Stimulated activated CD8-positive, alpha-beta memory T cell treated with anti-CD3 and anti-CD28 coated beads, Interleukin-15, amount 100 ng/mL, for 4 hours (primary cell): ENCODE measurements at regions not wholly inside any gene's neighbourhood (a gene's known extent, or its start where the extent isn't known, plus 50 kb on each side); places are given as distances from the start of the nearest gene placed in this dataset.
A peak's percentile ranks its signal among the peaks of the same experiment; 100 is the strongest.

Experiments used
- DNase-seq, 2 donors: peaks; one replicate each; pipeline ENCODE4 v3.0.0-alpha.2; 2020; ENCODE audit warnings: low read depth in 2 of 2

DNA sequence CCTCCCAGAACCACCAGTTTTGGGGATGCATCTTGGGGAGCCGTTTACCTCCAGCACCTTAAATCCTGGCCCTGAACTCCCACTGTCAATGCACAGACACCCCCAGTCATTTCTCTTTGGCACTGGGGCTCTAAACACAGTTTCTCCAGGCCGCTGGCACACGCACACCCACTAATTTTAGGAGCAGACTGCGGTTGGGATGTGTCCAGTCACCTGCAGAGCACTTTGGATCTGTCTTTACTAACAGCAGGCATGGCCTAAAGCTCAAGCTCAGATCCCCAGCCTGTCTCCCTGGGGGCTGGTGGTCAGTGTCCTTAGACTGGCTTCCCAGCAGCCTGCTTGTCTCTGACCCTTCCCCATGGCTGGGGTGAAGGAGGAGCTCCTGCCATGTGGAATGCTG lies 49.9 kb downstream of the SYNE3 start:
- no peak for DNase-seq

DNA sequence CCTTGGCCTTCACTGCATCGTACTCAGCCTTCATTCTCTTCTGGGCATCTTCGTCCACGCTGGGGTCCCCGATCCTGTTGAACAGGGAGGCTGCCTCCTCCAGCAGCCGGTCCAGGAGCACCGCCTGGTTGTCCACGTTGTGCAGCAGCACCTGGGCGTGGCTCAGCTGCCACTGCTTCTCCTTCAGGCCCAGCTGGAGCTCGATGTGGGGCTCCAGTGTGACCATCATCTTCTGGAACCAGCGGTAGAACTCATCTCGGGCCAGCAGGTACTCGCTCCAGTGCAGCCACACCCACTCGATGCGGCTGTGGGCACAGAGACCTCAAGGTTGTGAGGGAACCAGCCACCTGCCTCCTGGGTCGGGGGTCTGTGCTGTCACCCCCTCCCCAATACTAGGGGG lies 50.5 kb downstream of the SYNE3 start:
- no peak for DNase-seq

DNA sequence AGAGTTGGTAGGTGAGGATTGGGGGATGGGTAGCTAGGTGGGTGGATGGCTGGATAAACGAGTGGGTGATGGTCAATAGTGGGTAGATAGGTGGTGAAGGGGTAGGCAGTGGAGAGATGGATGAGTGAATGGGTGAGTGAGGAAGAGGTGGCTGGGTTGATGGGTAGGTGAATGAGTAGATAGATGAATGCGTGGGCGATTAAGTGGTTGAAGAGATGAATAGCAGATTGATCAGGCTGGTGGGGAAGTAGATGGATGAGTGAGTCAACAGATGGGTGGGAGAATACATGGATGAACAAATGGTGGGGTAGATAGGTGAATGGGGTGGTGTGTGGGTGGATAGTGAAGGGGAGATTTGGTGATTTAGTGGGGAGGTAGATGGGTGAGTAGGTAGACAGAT lies 51.1 kb downstream of the SYNE3 start:
- no peak for DNase-seq

DNA sequence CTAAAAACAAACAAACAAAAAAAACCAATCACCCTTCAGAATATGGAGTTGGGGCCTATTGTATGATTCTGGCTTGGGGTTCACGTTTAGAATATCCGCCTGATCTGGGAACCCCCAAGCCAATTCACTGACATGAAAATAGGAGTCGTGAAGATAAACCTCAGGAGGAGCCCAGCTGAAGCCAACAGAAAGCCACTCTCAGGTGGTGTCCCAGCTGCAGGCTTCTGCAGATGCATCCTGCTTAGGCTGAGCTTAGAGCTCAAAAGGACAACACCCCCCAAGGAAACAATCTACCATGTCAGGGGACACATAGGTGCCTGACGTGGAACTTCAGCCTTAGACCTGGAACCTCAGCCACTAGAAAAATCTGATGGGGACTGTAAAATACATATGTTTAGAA lies 51.9 kb downstream of the SYNE3 start:
- DNase-seq, result no peak

DNA sequence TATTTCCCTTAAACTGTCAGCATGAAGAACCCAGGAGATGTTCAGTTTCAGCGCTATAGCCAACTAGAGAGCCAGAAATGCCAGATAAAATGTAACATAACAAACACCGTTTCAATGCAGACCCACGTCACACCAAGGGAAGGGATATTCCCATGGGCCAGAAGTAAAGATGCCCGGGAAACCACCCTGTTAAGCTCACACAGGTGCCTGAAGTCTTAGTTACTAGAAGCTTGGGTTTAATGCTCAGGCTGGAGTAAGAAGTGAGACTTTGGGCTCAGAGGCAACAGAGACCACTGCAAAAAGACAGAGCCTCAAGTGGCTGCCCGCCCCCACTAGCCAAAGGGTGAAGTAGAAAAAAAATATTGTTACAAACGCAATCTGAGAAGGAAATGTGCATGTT lies 52.3 kb downstream of the SYNE3 start:
- DNase-seq, result no peak

DNA sequence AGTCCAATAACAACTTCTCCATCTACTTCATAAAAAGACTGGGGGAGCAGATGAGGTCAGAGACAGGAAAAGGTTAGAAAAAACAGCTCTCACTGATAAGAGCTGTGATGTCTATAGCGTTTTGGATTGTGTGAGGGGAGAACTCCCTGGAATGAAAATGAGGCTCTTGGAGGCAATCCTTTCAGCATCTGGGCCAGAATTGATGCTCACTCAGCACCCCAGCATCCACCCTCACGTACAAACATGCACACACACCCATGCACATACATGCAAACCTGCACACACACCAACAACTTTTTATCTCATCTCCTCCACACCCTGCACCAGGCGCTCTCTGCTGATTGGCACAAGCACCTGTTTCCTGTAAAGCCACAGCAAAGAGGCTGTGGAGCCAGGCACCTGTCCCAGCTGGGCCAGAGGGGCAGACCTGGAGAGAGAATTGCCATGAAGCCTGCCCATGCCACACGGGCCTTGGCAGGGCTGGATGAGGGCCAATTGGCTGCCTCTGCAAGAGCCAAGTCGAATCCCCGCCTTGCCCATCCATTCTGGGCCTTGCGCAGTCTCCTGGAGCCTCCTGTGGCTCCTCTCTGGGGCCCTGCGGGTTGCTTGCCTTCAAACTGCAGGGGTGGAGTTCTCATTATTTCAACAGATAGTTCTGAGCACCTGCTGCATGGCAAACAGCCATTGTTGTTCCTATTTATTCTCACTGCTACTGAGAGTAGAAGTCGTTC lies 53.1 kb downstream of the SYNE3 start:
- DNase-seq, result no peak

DNA sequence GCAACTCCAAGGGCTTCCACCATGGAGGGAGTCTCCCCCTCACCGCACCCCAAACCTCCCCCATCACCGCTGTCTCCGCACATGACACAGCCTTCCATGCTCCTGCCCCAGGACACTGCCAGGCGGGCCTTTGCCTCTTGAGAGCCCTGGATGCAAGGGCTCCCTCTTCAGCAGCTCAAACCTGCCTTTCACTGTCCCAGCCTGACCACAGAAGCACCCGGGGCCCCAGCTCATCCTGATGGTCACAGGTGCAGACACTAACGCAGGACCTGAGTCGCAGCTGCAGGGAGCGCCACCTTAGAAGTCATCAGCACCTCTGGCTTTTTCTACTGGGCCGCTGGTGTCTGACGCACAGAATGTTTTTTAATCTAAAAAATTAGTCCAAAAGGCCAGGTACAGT lies 54.0 kb downstream of the SYNE3 start:
- DNase-seq, result no peak

DNA sequence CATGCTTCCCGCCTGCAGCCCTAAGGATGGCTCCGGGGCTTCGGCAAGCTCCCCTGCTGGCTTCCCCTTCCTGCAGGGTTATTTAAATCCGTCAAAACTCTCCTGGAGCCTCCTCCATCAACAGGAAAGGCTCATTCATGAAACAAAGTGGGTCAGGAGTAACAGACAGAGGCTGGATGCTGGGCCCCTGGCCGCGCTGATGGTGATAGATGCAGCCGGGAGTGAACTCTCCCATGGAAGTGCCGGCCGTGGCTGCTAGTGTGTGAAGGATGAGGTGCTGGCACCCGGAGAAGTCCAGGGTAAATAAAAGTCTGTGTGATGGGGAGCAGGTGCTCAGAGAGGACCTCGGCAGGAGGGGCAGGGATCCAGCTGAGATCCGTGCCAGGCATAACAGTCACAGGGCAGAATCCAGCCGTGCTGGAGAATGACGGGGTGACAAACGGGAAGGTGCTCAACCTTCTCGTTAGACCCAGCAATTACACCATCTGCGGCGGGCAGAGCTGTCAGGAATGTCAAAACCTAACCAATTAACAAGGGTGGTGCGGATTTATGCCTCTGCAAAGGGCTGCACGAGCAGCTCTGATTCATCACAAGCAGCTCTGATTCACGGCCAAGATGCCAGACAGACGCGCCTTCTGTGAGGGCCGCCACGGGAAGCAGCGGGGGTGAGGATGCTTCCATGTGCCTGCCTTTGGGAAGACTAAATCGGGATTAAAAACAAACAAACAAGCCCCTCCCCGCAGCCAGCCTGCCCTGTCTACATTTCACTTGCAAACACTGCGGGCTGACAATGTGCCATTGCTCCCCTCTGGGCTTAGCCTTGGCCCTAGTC lies 55.6 kb downstream of the SYNE3 start:
- DNase-seq, result no peak

DNA sequence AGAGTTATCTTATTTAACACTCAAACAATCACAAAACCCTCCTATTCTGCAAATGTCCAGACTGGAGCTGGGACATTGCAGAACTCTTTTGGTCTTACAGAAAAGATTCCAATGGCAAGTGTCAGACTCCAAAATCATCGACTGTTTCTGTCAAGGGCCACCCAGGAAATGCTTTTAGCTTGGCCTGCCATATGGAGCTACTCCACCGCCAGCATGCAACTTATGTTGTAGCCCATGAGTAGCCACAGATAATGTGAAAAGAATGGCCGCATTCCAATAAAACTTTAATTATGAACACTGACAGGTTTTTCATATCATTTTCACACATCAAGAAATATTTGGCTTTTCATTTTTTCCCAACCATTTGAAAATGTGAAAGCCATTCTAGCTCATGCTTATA lies 57.5 kb downstream of the SYNE3 start:
- no peak for DNase-seq

DNA sequence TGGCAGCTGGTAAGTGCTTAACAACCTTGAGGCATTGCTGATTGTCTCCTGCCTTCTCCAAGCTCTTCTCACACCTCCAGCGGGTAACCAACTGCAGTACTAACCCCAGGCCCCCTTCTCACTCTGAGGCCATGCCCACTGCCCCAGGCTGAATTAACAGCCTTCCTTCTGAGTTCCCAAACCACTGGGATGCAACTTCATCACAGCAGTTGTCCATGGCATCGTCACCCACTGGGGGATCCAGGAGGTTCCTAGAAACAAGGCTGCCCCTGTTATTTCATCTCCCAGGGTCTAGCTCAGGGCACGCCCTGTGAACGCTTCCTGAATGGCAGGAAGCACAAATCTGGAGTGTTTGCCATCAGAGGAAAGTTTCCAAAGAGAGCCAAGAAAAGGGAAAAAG lies 58.0 kb downstream of the SYNE3 start:
- no peak for DNase-seq

DNA sequence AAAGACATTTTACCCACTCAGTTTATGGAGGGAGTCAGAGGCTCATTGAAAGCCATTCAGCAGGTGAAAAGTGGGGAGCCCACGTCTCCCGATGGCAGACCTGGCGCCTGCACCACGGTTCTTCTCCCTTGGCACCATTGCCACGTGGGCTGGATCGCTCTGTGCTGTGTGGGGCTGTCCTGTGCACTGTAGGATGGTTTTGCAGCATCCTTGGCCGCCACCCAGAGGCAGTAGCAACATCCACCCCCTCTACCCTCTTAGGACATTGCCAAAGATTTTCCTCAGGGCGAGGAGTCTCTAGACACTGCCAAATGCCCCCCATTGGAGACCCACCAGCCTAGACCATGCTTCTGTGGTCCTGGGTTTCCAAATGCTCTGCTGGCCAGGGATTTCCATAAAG lies 60.2 kb downstream of the SYNE3 start:
- no peak for DNase-seq

DNA sequence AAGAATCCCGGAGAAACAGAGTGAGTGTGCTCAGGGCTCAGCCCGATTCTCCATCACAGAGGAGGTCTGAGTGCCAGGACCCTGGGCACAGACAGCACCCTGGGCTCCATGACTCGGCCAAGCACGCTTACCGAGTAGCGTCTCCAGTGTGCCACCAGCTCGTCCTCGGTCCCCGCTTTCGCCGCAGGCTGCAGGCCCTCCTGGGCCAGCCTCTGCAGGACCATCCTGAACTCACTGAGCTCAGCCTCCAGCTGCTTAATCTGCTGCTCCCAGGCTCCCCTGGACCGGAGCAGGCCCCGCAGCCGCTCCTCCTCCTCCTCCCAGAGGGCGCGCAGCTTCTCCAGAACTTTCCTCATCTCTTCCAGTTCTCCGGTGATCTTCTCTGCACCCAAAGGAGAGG lies 61.2 kb downstream of the SYNE3 start:
- no peak for DNase-seq

DNA sequence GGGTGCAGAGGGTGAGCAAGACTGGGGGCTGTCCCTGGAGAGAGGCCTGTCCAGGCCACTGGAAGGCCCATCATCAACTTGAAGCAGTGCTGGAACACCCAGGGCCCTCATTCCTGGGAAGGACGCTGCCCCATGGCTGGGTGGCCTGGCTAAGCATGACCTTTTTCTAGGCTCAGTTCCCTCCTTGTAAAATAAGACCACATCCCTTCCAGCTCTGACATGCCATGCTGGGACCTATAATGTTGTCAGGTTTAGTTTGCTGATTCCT lies 62.8 kb downstream of the SYNE3 start:
- no peak for DNase-seq

DNA sequence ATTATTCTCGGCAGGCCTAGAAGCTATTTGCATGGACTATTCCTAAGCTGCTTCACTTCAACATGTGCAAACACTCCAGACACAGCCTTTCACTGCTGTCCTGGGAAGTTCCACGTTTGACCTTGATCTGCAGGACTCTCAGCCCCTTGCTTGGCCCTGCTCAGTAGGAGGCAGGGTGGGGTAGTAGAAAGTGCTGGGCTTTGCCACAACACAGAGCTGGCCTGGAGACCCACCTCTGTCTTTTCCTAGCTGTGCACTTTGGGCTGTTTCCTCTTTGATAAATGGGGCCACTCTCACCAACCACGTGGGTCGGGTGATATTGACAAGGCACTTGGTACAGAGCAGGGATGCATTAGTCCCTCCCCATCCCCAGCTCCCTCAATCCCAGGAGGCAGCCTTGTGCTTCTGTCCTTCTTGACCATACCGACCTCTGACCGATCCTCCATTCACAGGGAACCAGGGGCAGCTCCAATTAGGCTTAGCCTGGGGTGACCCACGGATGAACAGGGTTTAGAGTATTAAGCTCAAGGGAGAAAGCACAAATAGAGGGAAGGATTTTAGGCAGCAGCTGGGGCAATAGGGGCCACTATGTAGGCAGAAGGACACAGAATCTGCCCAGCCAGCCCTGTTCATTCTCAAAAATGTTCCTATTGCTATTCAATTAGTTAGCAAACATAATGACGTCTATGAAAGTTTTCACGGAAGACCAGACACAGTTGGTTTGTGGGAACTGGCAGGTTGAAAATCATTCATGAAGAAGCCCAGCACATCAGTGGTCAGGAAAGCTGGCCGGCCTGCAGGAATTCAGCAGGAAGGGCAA lies 63.3 kb downstream of the SYNE3 start:
- DNase-seq, result no peak

DNA sequence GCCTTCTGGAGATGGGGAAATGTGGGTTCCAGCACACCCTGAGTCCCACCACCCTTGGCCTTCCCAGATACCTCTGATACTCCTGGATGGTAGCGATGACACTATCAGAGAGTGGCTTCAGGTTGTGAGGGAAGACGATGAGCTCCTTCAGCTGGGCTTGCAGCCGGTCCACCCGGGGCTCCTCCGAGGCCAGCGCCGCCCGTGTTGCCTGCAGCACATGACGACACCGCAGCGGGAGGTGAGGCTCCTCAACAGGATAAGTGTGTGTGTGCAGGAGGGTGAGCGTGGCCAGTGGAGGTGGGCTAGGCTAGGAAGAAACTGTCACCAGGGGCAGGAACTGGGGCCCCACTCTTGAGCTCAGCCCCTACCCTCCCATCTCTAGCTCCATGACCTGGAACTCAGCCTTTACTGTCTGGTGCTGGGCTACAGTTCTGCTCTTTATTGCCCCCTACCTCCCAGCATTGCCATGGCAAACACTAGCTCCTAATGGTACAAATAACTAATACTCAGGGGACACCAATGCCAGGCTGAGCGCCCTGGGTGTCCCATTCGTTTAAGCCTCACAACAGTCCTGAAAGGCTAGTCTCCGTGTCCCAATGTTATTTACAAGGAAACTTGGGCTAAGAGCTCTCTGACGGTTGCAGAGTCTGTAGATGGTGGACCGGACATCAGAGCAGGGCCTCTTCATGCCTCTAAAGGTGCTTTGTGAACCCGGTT lies 64.1 kb downstream of the SYNE3 start:
- no peak for DNase-seq

DNA sequence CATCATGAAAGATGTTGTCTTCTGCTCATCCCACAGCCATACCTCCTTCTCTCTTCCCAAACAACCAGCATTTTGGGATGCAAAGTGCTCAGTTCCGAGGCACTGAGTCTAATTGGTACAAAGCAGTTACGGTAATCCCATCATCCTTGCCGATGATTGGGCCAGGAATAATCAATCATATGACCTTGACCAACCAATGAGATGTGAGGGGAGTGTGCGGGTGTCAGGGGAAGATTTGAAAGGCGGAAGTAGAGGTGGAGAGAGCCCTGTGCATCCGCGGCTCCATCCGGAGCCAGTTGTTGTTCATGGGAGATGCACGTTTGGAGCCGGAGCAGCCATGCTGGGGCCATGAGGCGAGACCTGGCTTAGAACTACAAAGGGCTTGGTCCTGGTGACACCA lies 67.3 kb downstream of the SYNE3 start:
- DNase-seq, result no peak

DNA sequence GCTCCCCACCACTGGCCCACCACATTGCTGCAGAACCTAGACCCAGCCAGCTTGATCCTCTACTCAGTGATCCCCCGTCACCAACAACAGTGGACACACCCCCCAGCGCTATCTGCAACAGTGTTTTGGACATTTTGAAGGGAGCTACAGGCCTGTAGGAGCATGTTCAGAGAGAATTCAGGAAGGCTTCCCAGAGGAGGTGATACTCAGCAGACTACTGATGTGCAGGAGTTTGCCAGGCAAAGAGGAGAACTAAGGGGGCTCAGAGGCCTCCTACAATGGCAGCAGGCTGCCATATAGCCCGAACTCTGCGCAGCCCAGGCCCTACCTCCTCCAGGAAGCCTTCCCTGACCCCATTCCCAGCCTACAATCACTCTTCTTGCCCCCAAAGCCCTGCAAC lies 70.0 kb downstream of the SYNE3 start:
- DNase-seq, result no peak

DNA sequence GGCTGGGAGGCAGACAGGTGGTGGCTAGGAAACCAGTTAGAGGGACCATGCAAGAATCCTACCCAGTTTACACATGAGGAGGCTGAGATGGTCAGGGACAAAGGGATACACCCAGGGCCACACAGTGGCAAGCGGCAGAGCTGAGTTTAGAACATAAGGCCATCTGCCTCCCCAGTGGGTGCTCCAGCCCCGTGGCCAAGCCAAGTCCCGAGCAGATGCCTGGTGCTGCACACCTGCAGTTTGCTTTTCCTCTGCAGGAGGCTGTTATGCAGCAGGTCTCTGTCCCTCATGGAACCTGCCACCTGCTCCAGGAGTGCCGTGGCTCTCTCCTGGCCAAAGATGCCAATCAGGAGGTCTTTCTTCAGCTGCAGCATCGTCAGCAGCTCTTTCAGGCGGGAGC lies 70.8 kb downstream of the SYNE3 start:
- no peak for DNase-seq

DNA sequence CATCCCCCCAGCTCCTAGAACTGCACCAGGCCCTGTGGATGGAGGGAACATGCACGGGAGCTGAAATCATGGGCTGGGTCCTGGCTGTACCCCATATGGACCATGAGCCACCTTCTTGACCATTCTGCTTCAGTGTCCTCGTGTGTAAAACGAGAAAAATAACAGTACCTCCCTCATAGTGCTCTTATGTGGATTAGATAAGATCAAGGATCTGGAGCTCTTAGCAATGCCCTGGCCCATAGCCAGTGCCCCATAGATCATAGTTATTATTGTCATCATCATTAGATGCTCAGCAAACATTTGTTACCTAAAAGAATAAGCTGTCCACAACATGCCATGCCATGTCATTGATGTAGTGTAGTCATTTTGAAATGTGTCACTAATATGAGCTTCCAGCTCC lies 71.3 kb downstream of the SYNE3 start:
- DNase-seq, result no peak

DNA sequence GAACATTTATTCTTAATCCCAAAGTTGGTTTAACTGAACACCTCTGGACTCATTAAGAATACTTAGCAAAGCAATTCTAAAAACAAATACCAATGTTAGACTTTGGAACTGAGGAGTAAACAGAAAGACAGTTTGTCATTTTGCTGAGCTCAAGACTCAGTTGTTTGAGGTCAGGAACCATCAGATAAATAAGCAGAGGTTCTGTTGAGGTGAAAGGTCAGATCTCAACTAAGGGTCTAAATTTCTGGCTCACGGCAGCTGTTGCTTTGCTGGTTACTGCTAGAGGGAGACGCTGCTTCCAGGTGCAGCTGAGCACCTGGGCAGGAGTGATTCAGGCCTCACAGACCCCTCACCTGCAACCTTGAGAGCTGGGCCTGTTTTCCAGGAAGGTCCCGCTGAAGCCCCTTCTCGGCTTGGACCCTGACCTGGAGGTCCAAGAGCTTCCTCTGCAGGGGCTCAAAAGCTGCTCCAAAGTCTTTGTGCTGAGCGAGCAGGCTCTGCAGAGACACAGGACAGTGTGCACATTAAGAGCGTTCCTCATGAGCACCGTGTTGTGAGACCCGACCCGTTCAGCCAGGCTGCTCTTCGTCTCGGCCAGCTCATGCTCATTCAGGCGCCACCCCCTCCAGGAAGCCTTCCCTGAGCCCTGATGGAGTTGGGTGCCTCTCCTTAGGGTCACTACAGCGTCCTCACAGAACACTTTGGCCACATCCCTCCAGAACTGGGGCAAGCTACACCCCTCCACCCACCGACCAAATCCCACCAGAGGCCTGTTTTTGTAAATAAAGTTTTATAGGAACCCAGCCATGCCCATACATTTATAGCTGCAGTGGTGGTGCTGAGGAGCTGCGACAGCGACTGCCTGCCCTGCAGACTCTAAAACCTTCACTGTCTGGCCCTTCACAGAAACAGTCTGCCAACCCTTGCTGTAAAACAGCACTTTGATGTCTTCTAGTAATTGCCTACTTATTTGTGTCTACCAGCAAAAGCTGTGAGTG lies 72.0 kb downstream of the SYNE3 start:
- no peak for DNase-seq

DNA sequence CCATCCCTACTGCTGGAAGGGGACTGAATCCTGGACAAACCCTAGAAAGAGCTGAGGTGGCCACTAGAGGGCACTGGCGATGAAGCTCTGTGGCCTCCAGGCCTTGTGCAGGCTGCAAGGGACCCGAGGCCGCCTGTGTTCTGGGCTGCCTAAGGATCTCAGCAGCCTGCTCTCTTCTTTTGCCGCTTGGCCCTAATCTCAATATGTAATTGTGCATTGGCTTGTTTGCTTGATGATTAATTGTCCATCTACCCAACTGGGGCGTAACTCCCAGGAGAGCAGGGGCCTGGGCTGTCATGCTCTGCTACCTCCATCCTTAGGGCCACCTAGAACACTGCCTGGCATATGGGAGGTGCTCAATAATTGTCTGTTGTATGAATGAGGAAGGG lies 73.8 kb downstream of the SYNE3 start:
- DNase-seq, result peak; percentile 44 to 49
